RWPE1 (cell line): ENCODE measurements at regions not wholly inside any gene's neighbourhood (a gene's known extent, or its start where the extent isn't known, plus 50 kb on each side); places are given as distances from the start of the nearest gene placed in this dataset.

Source experiments
- CTCF ChIA-PET: fragments of 350-600 bp; sonication (Branson Sonifier 250); formaldehyde crosslinking; extraction: SDS; loops from one replicate; lab custom pipeline; 2021; lab: Yijun Ruan, JAX
- POLR2A ChIA-PET: fragments of 400-600 bp; formaldehyde crosslinking; extraction: SDS; loops from one replicate; lab custom pipeline; 2020; ENCODE audit warnings: antibody characterized with exemption; ENCODE audit not compliant: low non-redundant PET; lab: Yijun Ruan, JAX
- DNase-seq: peaks from one replicate; pipeline ENCODE4 v3.0.0; 2012; ENCODE audit warnings: low spot score
- H3K27ac ChIP-seq: fragments of 450-650 bp; 2 replicates; pipeline ENCODE4 v1.5.1; 2017
- TF ChIP-seq, protein P1 (sequence below): fragments of 450-650 bp; conservative IDR thresholded peaks from 2 replicates; pipeline ENCODE4 v1.5.1; 2017; ENCODE audit warnings: low read depth, mild to moderate bottlenecking

DNA sequence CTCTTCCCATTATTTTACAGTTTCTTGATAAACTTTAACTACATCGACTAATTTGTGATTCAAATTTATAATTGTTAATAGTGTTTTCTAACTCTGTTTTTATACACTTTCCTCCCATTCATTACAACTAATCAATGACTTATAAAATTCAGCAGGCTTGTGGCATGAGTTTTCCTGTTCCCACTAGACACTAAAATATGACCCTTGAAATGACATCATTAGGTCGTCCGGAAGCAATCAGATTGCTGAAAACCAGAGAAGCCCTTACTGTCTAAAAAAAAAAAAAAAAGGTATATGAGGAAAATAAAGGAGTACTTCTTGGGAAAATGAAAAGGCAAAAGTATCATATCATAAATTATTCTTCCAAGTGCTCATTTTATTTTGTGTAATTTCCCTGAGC lies 553.7 kb downstream of the ZNF608 start:
- no peak for DNase-seq
- no peak overlapping the region for H3K27ac ChIP-seq
- TF ChIP-seq, protein P1, sequence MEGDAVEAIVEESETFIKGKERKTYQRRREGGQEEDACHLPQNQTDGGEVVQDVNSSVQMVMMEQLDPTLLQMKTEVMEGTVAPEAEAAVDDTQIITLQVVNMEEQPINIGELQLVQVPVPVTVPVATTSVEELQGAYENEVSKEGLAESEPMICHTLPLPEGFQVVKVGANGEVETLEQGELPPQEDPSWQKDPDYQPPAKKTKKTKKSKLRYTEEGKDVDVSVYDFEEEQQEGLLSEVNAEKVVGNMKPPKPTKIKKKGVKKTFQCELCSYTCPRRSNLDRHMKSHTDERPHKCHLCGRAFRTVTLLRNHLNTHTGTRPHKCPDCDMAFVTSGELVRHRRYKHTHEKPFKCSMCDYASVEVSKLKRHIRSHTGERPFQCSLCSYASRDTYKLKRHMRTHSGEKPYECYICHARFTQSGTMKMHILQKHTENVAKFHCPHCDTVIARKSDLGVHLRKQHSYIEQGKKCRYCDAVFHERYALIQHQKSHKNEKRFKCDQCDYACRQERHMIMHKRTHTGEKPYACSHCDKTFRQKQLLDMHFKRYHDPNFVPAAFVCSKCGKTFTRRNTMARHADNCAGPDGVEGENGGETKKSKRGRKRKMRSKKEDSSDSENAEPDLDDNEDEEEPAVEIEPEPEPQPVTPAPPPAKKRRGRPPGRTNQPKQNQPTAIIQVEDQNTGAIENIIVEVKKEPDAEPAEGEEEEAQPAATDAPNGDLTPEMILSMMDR = no peak
- ChIA-PET CTCF (no interaction called here), POLR2A (no interaction called here)

DNA sequence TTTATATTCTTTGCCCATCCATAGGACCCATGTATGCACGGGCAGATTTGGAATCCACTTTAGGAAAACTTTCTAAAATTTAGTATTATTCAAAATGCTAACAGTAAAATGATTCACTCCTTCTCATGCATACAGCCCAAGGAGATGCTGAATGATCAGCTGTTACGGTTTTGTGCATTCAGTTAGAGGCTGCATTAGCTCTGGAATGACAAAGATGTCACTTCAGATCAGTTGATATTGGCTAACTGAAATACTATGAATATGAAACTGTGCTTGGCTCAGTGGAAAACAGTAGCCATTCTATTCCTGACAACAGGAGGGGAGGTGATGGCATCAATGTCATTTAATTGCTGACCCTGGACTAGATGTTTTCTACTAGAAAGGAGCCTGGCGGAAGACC lies 560.7 kb downstream of the ZNF608 start:
- TF ChIP-seq, protein P1 = no peak
- ChIA-PET CTCF (interaction anchor here (0.6 kb wide), 1 partner anchor 8 kb away, joined by 3 read pairs; no protein-coding TSS in a partner anchor), POLR2A (no interaction called here)
- no peak overlapping the region for H3K27ac ChIP-seq
- no peak for DNase-seq

DNA sequence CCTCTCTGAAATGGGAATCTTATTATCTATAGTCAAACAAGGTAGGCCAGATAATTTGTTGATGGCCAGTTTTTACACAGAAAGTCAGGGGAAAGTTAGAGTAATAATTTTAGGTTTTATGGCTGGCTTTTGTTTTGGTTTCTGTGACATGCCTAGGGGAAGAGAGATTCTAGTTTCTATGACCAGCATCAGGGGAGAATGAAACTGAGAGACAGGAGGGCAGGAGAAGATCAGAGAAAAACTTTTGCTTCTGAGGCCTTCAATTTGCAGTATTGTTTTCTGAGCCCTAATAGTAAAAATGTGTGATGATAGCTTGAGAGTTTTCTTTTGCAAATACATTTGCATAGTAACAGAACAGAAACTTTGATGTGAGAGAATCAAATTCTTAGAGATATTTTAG lies 564.3 kb downstream of the ZNF608 start:
- TF ChIP-seq, protein P1 = no peak
- ChIA-PET POLR2A (no interaction called here), CTCF (no interaction called here)

GRCh38 chr5:124180875-124181461 lies 565.5 kb downstream of the ZNF608 start:
- no peak for DNase-seq
- CTCF ChIA-PET = interaction anchor here (0.6 kb wide), 1 partner anchor 173 kb away, joined by 3 read pairs; no protein-coding TSS in a partner anchor
- POLR2A ChIA-PET = no interaction called here
- TF ChIP-seq, protein P1 = no peak
- no peak overlapping the region for H3K27ac ChIP-seq

More for the DNA sequence above, 564.3 kb downstream of the ZNF608 start:
- H3K27ac ChIP-seq = no peak overlapping the region
- DNase-seq = no peak

DNA sequence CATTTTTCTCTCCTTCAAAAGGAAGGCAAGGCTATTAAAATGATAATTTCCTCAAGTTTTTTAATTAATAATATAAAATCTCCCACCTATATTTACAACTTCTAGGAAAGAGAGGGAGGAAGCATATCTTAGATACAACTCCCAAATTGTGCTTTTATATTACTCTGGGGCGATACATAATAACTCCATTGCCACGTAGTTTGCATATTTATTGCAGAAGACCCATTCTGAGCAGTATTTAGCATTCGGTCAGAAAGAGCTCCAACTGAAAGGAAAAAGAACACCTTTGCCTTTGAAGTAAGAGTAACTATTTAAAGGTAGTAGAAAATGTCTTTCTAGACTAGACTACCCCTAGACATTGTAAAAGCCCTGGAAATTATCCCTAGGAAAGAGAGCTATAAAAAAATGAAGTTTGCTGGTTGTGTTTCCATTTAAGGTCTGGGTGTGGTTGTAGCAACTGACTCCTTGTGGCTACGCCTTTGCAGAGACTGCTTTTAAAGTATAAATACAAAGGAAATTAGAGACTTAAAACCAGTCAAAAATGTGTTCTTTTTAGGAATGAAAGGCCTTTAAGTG lies 566.1 kb downstream of the ZNF608 start:
- no peak overlapping the region for H3K27ac ChIP-seq
- TF ChIP-seq, protein P1 = no peak
- CTCF ChIA-PET = interaction anchor here (0.6 kb wide), 1 partner anchor 174 kb away, joined by 3 read pairs; no protein-coding TSS in a partner anchor
- POLR2A ChIA-PET = no interaction called here
- no peak for DNase-seq

DNA sequence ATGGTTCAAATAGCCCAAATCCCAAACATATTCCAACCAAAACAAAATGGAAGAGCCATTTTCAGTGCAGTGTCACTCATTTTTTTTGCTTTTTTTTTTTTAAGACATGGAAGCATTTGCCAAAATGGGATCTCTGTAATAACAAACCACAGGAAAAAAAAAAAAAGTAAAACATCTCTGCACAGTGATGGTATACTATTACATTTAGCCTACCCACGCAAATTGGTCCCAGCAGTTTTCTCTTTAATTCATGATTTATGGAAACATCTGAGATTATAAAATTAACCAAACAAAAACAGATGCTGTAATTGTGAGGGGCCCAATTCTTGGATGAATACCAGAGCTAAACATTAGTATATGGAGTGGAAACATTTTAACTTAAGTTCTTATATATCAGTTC lies 566.6 kb downstream of the ZNF608 start:
- no peak overlapping the region for H3K27ac ChIP-seq
- CTCF ChIA-PET = interaction anchor here (0.6 kb wide), 1 partner anchor 17 kb away, joined by 3 read pairs; no protein-coding TSS in a partner anchor
- DNase-seq = no peak
- TF ChIP-seq, protein P1 = no peak
- POLR2A ChIA-PET = no interaction called here
